PC-3 (cell line): ENCODE measurements at regions not wholly inside any gene's neighbourhood (a gene's known extent, or its start where the extent isn't known, plus 50 kb on each side); places are given as distances from the start of the nearest gene placed in this dataset.

Experiments used
- EZH2 ChIP-seq: fragments of 300-600 bp; sonication (generic); IDR thresholded peaks from one replicate; pipeline ENCODE4 v1.6.1; 2017; ENCODE audit warnings: antibody characterized with exemption, mild to moderate bottlenecking, low read length; ENCODE audit not compliant: unreplicated experiment
- EZH2phosphoT487 ChIP-seq: fragments of 300-600 bp; sonication (generic); IDR thresholded peaks from 2 replicates; pipeline ENCODE4 v1.6.1; 2018; ENCODE audit warnings: mild to moderate bottlenecking, antibody characterized with exemption, low read length, borderline replicate concordance
- TF ChIP-seq, protein P1 (sequence below): fragments of 300-600 bp; sonication (generic); conservative IDR thresholded peaks from 2 replicates; pipeline ENCODE4 v1.5.1; 2017; ENCODE audit warnings: antibody characterized with exemption, low read depth, mild to moderate bottlenecking, low read length

DNA sequence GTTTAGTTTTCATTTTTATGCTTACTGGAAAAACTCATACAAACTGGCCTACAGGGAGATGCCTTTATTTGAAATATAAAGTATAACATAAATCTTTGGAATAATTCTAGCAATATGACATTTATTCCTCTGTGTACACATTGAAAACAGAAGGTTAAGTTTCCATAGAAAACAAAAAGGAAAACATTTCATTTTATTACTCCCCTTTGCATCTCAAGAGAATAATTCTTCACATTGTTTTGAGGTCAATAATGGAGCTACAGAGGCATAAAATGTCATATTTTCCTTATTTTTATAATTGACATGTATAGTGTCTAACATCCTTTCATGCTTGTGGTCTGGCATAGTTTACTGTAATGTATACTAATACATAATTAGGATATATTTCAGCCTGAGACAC lies 187.6 kb upstream of the AGTR1 start:
- TF ChIP-seq, protein P1, sequence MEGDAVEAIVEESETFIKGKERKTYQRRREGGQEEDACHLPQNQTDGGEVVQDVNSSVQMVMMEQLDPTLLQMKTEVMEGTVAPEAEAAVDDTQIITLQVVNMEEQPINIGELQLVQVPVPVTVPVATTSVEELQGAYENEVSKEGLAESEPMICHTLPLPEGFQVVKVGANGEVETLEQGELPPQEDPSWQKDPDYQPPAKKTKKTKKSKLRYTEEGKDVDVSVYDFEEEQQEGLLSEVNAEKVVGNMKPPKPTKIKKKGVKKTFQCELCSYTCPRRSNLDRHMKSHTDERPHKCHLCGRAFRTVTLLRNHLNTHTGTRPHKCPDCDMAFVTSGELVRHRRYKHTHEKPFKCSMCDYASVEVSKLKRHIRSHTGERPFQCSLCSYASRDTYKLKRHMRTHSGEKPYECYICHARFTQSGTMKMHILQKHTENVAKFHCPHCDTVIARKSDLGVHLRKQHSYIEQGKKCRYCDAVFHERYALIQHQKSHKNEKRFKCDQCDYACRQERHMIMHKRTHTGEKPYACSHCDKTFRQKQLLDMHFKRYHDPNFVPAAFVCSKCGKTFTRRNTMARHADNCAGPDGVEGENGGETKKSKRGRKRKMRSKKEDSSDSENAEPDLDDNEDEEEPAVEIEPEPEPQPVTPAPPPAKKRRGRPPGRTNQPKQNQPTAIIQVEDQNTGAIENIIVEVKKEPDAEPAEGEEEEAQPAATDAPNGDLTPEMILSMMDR: no peak
- TF ChIP-seq EZH2 (no peak), EZH2phosphoT487 (no peak)
